Tibial nerve (tissue), 4 donors: ENCODE measurements at regions not wholly inside any gene's neighbourhood (a gene's known extent, or its start where the extent isn't known, plus 50 kb on each side); places are given as distances from the start of the nearest gene placed in this dataset.

Experiments
- DNase-seq, 2 donors: peaks; one replicate each; pipeline ENCODE4 v3.0.0-alpha.2; 2019; ENCODE audit warnings: low spot score in 2 of 2
- H3K27ac ChIP-seq, 4 donors: fragments of 200-600 bp; sonication (generic) in 3 of 4; one replicate each; pipeline ENCODE4 v1.5.1; 2017 to 2019; ENCODE audit warnings: mild to moderate bottlenecking in 1 of 4
- H3K27me3 ChIP-seq, 2 donors: fragments of 200-600 bp; sonication (generic) in 1 of 2; one replicate each; pipeline versions ENCODE4 v1.5.1 to v1.6.0; 2017 to 2019
- H3K36me3 ChIP-seq, 3 donors: fragments of 200-600 bp; sonication (generic); one replicate each; pipeline ENCODE4 v1.5.1; 2018 to 2019
- H3K4me1 ChIP-seq, 4 donors: fragments of 200-600 bp; sonication (generic) in 3 of 4; one replicate each; pipeline ENCODE4 v1.5.1; 2017 to 2019
- H3K4me3 ChIP-seq, 4 donors: fragments of 200-600 bp; sonication (generic) in 3 of 4; one replicate each; pipeline ENCODE4 v1.5.1; 2017 to 2019; ENCODE audit warnings: mild to moderate bottlenecking in 1 of 4, moderate library complexity in 1 of 4
- H3K9me3 ChIP-seq, 4 donors: fragments of 200-600 bp; sonication (generic) in 3 of 4; one replicate each; pipeline ENCODE4 v1.5.1; 2017 to 2019
- CTCF ChIP-seq, 5 experiments: fragments of 200-600 bp in 3 of 5; fragments of 450-650 bp in 2 of 5; sonication (generic) in 3 of 5; IDR thresholded peaks; one replicate each; pipeline ENCODE4 v1.5.1; 2016 to 2019; ENCODE audit warnings: antibody characterized with exemption in 5 of 5, mild to moderate bottlenecking in 3 of 5, moderate library complexity in 2 of 5
- EP300 ChIP-seq, 2 donors: sonication (generic); formaldehyde crosslinking; IDR thresholded peaks; one replicate each; pipeline ENCODE4 v1.6.1; 2017; ENCODE audit warnings: antibody characterized with exemption in 2 of 2, mild to moderate bottlenecking in 1 of 2
- POLR2A ChIP-seq, 2 donors: fragments of 450-650 bp; IDR thresholded peaks; one replicate each; pipeline ENCODE4 v1.6.1; 2017; ENCODE audit warnings: antibody characterized with exemption in 2 of 2, mild to moderate bottlenecking in 2 of 2, moderate library complexity in 2 of 2
- WGBS, 2 donors: methylation state at CpG; one replicate each; pipeline ENCODE4 v1.1.5; 2018; 5-methylcytosine and 5-hydroxymethylcytosine counted together

- WGBS, 2 donors = 89 to 91% methylated on average over 3 of the region's 3 CpGs
- no peaks in the 10 kb centered on the region for H3K4me1 ChIP-seq
- no peaks in the 10 kb centered on the region for H3K36me3 ChIP-seq
- DNase-seq = no peak
- no peak overlapping the region for H3K4me3 ChIP-seq
- H3K27me3 ChIP-seq = no peaks in the 10 kb centered on the region
- H3K27ac ChIP-seq = no peak overlapping the region
- no peaks in the 10 kb centered on the region for H3K9me3 ChIP-seq
- no peak for TF ChIP-seq POLR2A (IDR thresholded peaks at IDR 0.05)
Observed at GRCh38 chr6:15773806-15774410, 111.1 kb upstream of the DTNBP1 start.

DNA sequence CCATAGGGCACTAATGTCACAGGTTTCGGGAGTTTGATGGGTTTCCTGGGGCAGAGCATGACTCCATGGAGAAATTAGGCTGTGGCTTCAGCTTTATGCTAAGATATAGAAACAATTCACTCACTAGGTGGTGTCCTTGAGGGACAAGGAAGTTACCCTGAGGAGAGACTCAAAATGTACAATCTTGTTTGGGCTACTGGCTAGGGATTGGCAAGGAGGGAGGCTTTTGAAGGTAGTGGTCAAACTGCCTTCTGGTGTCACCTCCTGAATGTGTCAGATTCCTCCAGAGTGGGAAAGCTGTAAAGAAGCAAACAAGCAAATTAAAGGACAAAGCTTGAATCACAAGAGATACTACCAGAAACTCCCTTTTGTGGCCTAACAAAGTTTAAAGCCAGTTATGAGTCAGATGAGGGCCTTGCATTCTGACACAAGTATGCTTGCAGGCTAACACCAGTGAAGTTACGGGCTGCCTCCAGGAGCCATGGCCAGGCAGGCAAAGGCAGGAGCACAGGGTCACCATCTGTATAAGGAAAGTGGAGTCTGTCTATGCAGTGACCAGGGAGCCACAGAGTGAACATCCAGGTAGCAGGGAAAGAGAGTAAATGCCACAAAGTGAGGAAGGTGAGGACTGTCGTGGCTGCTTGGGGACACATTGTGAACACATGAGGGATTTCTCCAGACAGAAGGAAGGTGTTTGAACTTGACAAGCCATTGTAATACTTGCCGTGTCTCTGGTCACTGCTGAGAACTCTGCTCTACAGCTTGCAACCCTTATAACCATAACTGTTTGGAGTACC lies 107.7 kb upstream of the DTNBP1 start:
- no peak overlapping the region for H3K27ac ChIP-seq
- DNase-seq = no peak
- no peaks in the 10 kb centered on the region for H3K27me3 ChIP-seq
- no peak overlapping the region for H3K4me3 ChIP-seq
- 89 to 94% methylated on average over 4 of the region's 4 CpGs for WGBS, 2 donors
- H3K36me3 ChIP-seq = no peaks in the 10 kb centered on the region
- no peaks in the 10 kb centered on the region for H3K9me3 ChIP-seq
- no peak for TF ChIP-seq CTCF (IDR thresholded peaks at IDR 0.05)
- H3K4me1 ChIP-seq = no peaks in the 10 kb centered on the region

DNA sequence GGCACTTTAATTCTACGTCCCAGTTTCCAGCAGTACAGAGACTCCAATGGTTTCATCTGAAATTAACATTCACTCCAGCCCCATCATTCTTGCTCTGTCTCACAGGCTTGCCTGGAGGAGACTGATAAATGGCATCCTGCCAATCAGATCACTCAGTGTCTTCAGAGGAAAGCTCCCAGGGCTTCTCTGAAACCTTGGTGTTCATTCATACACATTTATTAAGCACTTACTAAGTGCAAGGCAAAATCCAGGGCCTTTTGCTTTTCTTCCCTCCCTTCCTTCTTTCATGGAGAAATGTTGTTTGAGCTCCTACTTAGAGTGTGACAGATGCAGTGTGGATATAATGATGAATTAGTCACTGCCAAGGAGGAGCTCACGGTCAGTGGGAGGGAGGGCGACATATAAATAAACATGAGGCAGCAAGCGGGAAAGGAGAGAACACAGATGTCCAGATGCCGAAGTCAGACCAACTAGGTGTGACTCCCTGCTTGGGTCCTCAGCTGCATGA lies 106.7 kb upstream of the DTNBP1 start:
- H3K27ac ChIP-seq = no peak overlapping the region
- H3K4me3 ChIP-seq = no peak overlapping the region
- no peaks in the 10 kb centered on the region for H3K36me3 ChIP-seq
- no peaks in the 10 kb centered on the region for H3K27me3 ChIP-seq
- TF ChIP-seq EP300 (IDR thresholded peaks at IDR 0.05) = no peak
- no peak for TF ChIP-seq CTCF (IDR thresholded peaks at IDR 0.05)
- no peak for TF ChIP-seq POLR2A (IDR thresholded peaks at IDR 0.05)
- DNase-seq = no peak
- no peaks in the 10 kb centered on the region for H3K4me1 ChIP-seq
- 69 to 75% methylated on average over 5 of the region's 5 CpGs for WGBS, 2 donors
- no peaks in the 10 kb centered on the region for H3K9me3 ChIP-seq

DNA sequence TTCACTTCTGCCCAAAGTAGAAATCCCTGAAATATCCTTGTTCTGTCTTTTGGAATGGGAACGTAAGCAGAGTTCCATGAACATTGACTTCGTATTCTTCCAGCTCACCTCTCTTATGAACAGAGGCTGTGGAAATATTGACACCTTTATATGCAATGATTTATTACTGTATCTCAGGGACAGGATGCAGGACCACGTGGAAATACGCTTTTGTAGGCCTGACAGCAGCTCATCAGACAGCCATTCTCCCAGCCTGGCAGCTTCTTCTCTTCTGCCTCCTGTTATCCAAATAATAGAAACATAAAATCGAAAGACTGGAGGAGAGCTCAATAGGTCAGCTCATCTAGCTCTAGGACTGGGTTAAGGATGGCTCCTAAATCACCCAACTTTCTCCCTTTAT lies 106.2 kb upstream of the DTNBP1 start:
- WGBS, 2 donors = 63 to 74% methylated on average over 5 of the region's 5 CpGs
- no peak for DNase-seq
- H3K9me3 ChIP-seq = no peaks in the 10 kb centered on the region
- H3K36me3 ChIP-seq = no peaks in the 10 kb centered on the region
- H3K4me3 ChIP-seq = no peak overlapping the region
- H3K27me3 ChIP-seq = no peaks in the 10 kb centered on the region
- H3K27ac ChIP-seq = no peak overlapping the region
- H3K4me1 ChIP-seq = peaks cover 0 to 2% (median 0%) of the 10 kb centered on the region in 4 donors
- TF ChIP-seq CTCF (IDR thresholded peaks at IDR 0.05) = no peak
- TF ChIP-seq POLR2A (IDR thresholded peaks at IDR 0.05) = no peak
- TF ChIP-seq EP300 (IDR thresholded peaks at IDR 0.05) = no peak

DNA sequence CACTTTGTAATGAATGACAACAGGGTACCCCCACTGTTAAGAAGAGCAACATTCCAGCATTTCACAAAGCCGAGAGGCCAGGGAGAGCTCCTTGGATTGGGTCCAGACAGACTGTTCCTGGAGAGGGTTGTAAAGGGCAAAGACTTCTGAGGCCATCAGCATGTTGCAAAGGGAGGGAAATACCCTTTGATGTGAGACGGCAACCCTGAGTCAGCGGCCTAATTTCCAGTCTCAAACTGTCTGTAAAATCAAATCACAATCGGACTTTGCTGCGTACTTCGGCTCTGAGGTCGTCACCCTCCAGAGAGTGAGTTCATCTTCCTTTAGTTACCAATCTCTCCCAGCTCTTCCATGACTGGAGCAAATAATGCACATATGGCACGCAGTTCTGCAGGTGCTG lies 101.0 kb upstream of the DTNBP1 start:
- H3K9me3 ChIP-seq = no peaks in the 10 kb centered on the region
- no peaks in the 10 kb centered on the region for H3K36me3 ChIP-seq
- H3K4me3 ChIP-seq = no peak overlapping the region
- WGBS, 2 donors = 21 to 35% methylated on average over 8 of the region's 8 CpGs
- DNase-seq = no peak
- H3K27ac ChIP-seq = no peak overlapping the region
- H3K4me1 ChIP-seq = peaks cover 0 to 5% (median 0%) of the 10 kb centered on the region in 4 donors
- TF ChIP-seq POLR2A (IDR thresholded peaks at IDR 0.05) (no peak), CTCF (IDR thresholded peaks at IDR 0.05) (no peak), EP300 (IDR thresholded peaks at IDR 0.05) (no peak)
- H3K27me3 ChIP-seq = no peaks in the 10 kb centered on the region
